Activated CD8-positive, alpha-beta memory T cell treated with anti-CD3 and anti-CD28 coated beads for 36 hours (primary cell): ENCODE measurements at regions not wholly inside any gene's neighbourhood (a gene's known extent, or its start where the extent isn't known, plus 50 kb on each side); places are given as distances from the start of the nearest gene placed in this dataset.

Source experiments
- CTCF ChIA-PET: fragments of 350-600 bp; sonication (Branson Sonifier 250); formaldehyde crosslinking; loops from one replicate; lab custom pipeline; 2021; ENCODE audit warnings: antibody characterized with exemption; lab: Charles Lee
- POLR2A ChIA-PET: fragments of 350-600 bp; sonication (Branson Sonifier 250); formaldehyde crosslinking; loops from one replicate; lab custom pipeline; 2021; ENCODE audit warnings: antibody characterized with exemption; lab: Charles Lee

- CTCF ChIA-PET, result no interaction called here
- POLR2A ChIA-PET, result no interaction called here
These were observed 56.8 kb upstream of the GRIA4 start for GRCh38 chr11:105553025-105553424.

- ChIA-PET CTCF (no interaction called here), POLR2A (no interaction called here)
These were observed 61.5 kb upstream of the GRIA4 start for GRCh38 chr11:105548359-105548758.

- CTCF ChIA-PET, result no interaction called here
- POLR2A ChIA-PET, result no interaction called here
These were observed 71.3 kb upstream of the GRIA4 start for GRCh38 chr11:105538588-105538987.

GRCh38 chr11:105537531-105537930 lies 72.3 kb upstream of the GRIA4 start:
- POLR2A ChIA-PET, result no interaction called here
- CTCF ChIA-PET, result no interaction called here

GRCh38 chr11:105524286-105524685 lies 85.6 kb upstream of the GRIA4 start:
- POLR2A ChIA-PET, result no interaction called here
- CTCF ChIA-PET, result no interaction called here

GRCh38 chr11:105520706-105521345 lies 89.0 kb upstream of the GRIA4 start:
- ChIA-PET CTCF (no interaction called here), POLR2A (no interaction called here)

- POLR2A ChIA-PET, result no interaction called here
- CTCF ChIA-PET, result interaction anchor here (0.7 kb wide), 1 partner anchor 16 kb away, joined by 3 read pairs; no protein-coding TSS in a partner anchor
These were observed 102.2 kb upstream of the GRIA4 start for GRCh38 chr11:105507496-105508254.

GRCh38 chr11:105492010-105492409 lies 117.9 kb upstream of the GRIA4 start:
- CTCF ChIA-PET, result interaction anchor here (1.2 kb wide), 1 partner anchor 16 kb away, joined by 3 read pairs; no protein-coding TSS in a partner anchor
- POLR2A ChIA-PET, result no interaction called here

GRCh38 chr11:105491394-105491793 lies 118.5 kb upstream of the GRIA4 start:
- ChIA-PET POLR2A (no interaction called here), CTCF (interaction anchor here (1.2 kb wide), 1 partner anchor 16 kb away, joined by 3 read pairs; no protein-coding TSS in a partner anchor)

- POLR2A ChIA-PET, result no interaction called here
- CTCF ChIA-PET, result no interaction called here
These were observed 119.5 kb upstream of the GRIA4 start for GRCh38 chr11:105490333-105490732.

GRCh38 chr11:105489446-105489845 lies 120.4 kb upstream of the GRIA4 start:
- CTCF ChIA-PET, result no interaction called here
- POLR2A ChIA-PET, result no interaction called here

GRCh38 chr11:105486929-105487328 lies 122.9 kb upstream of the GRIA4 start:
- ChIA-PET POLR2A (no interaction called here), CTCF (no interaction called here)

GRCh38 chr11:105469931-105470330 lies 139.9 kb upstream of the GRIA4 start:
- POLR2A ChIA-PET, result no interaction called here

GRCh38 chr11:105468154-105468553 lies 141.7 kb upstream of the GRIA4 start:
- ChIA-PET CTCF (no interaction called here), POLR2A (no interaction called here)

More at GRCh38 chr11:105469931-105470330, 139.9 kb upstream of the GRIA4 start:
- CTCF ChIA-PET, result no interaction called here

GRCh38 chr11:105466582-105467228 lies 143.2 kb upstream of the GRIA4 start:
- ChIA-PET POLR2A (no interaction called here), CTCF (no interaction called here)

- ChIA-PET POLR2A (no interaction called here), CTCF (no interaction called here)
These were observed 151.8 kb upstream of the GRIA4 start for GRCh38 chr11:105458071-105458470.

- POLR2A ChIA-PET, result no interaction called here
- CTCF ChIA-PET, result no interaction called here
These were observed 152.9 kb upstream of the GRIA4 start for GRCh38 chr11:105456950-105457349.

- ChIA-PET CTCF (no interaction called here), POLR2A (no interaction called here)
These were observed 160.7 kb upstream of the GRIA4 start for GRCh38 chr11:105449100-105449734.

- CTCF ChIA-PET, result no interaction called here
- POLR2A ChIA-PET, result no interaction called here
These were observed 161.2 kb upstream of the GRIA4 start for GRCh38 chr11:105448703-105449079.
